ENCODE measurements at regions not wholly inside any gene's neighbourhood (a gene's known extent, or its start where the extent isn't known, plus 50 kb on each side); places are given as distances from the start of the nearest gene placed in this dataset.

GRCh38 chr2:156177654-156178053 is 154.9 kb downstream of the NR4A2 start:
- in situ Hi-C loops (cut with MboI; ENCODE audit: low sequenced_read_pairs, unreplicated experiment) = no loop called here
- TF ChIP-seq CTCF (IDR thresholded peaks at IDR 0.05; ENCODE audit: borderline replicate concordance, control extremely low read depth, extremely low read depth, insufficient read depth, missing control alignments) = no peak
- DNase-seq (ENCODE audit: low spot score) = no peak

GRCh38 chr2:156175946-156176345 is 156.6 kb downstream of the NR4A2 start:
- in situ Hi-C loops (cut with MboI; ENCODE audit: low sequenced_read_pairs, unreplicated experiment) = no loop called here
- DNase-seq (ENCODE audit: low spot score) = no peak
- TF ChIP-seq CTCF (IDR thresholded peaks at IDR 0.05; ENCODE audit: borderline replicate concordance, control extremely low read depth, extremely low read depth, insufficient read depth, missing control alignments) = no peak

DNA sequence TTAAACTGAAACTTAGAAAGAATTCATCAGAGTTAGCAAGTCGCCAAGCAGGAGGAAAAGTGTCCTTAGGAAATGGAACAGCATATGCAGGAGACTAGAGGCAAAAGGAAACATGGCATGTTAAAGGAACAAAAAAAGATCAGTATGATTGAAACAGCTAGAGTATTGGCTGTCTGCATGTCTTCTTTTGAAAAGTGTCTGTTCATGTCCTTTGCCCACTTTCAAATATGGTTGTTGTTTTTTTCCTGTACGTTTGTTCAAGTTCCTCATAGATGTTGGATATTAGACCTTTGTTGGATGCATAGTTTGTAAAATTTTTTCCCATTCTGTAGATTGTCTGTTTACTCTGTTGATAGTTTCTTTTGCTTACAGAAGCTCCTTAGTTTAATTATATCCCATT is 161.6 kb downstream of the NR4A2 start:
- in situ Hi-C loops (cut with MboI; ENCODE audit: low sequenced_read_pairs, unreplicated experiment) = no loop called here
- DNase-seq (ENCODE audit: low spot score) = no peak
- TF ChIP-seq CTCF (IDR thresholded peaks at IDR 0.05; ENCODE audit: borderline replicate concordance, control extremely low read depth, extremely low read depth, insufficient read depth, missing control alignments) = no peak

- no peak for TF ChIP-seq CTCF (IDR thresholded peaks at IDR 0.05; ENCODE audit: borderline replicate concordance, control extremely low read depth, extremely low read depth, insufficient read depth, missing control alignments)
- in situ Hi-C loops (cut with MboI; ENCODE audit: low sequenced_read_pairs, unreplicated experiment) = no loop called here
These were observed 166.8 kb downstream of the NR4A2 start for GRCh38 chr2:156165742-156166141.

GRCh38 chr2:156164091-156164720 is 168.3 kb downstream of the NR4A2 start:
- TF ChIP-seq CTCF (IDR thresholded peaks at IDR 0.05; ENCODE audit: borderline replicate concordance, control extremely low read depth, extremely low read depth, insufficient read depth, missing control alignments) = no peak
- no peak for DNase-seq (ENCODE audit: low spot score)
- in situ Hi-C loops (cut with MboI; ENCODE audit: low sequenced_read_pairs, unreplicated experiment) = no loop called here

More at GRCh38 chr2:156165742-156166141, 166.8 kb downstream of the NR4A2 start:
- no peak for DNase-seq (ENCODE audit: low spot score)

GRCh38 chr2:156158808-156159207 is 173.7 kb downstream of the NR4A2 start:
- TF ChIP-seq CTCF (IDR thresholded peaks at IDR 0.05; ENCODE audit: borderline replicate concordance, control extremely low read depth, extremely low read depth, insufficient read depth, missing control alignments) = no peak
- no peak for DNase-seq (ENCODE audit: low spot score)
- in situ Hi-C loops (cut with MboI; ENCODE audit: low sequenced_read_pairs, unreplicated experiment) = no loop called here

Measured in GM13976 (cell line).